CD1c-positive myeloid dendritic cell (primary cell): ENCODE measurements at regions not wholly inside any gene's neighbourhood (a gene's known extent, or its start where the extent isn't known, plus 50 kb on each side); places are given as distances from the start of the nearest gene placed in this dataset.

Source experiments
- DNase-seq: peaks from one replicate; pipeline ENCODE4 v3.0.0-alpha.2; 2016; ENCODE audit errors: extremely low spot score

- DNase-seq = no peak
Observed at GRCh38 chr5:172588380-172588779, 52.7 kb upstream of the NEURL1B start.

GRCh38 chr5:172587061-172587405 is 54.0 kb upstream of the NEURL1B start:
- no peak for DNase-seq

GRCh38 chr5:172586125-172587060 is 54.7 kb upstream of the NEURL1B start:
- no peak for DNase-seq

GRCh38 chr5:172585114-172585513 is 55.9 kb upstream of the NEURL1B start:
- DNase-seq = no peak

- DNase-seq = no peak
Observed at GRCh38 chr5:172584638-172585037, 56.4 kb upstream of the NEURL1B start.

GRCh38 chr5:172583931-172584511 is 57.0 kb upstream of the NEURL1B start:
- DNase-seq = no peak

- no peak for DNase-seq
Observed at GRCh38 chr5:172582940-172583339, 58.1 kb upstream of the NEURL1B start.

- DNase-seq = no peak
Observed at GRCh38 chr5:172581315-172581714, 59.7 kb upstream of the NEURL1B start.

GRCh38 chr5:172579403-172579990 is 61.6 kb upstream of the NEURL1B start:
- no peak for DNase-seq

GRCh38 chr5:172577267-172577909 is 63.7 kb upstream of the NEURL1B start:
- no peak for DNase-seq

- no peak for DNase-seq
Observed at GRCh38 chr5:172575816-172576545, 65.1 kb upstream of the NEURL1B start.

GRCh38 chr5:172575416-172575815 is 65.6 kb upstream of the NEURL1B start:
- no peak for DNase-seq

- no peak for DNase-seq
Observed at GRCh38 chr5:172574871-172575223, 66.2 kb upstream of the NEURL1B start.

GRCh38 chr5:172573986-172574870 is 66.8 kb upstream of the NEURL1B start:
- DNase-seq = no peak

GRCh38 chr5:172573120-172573882 is 67.8 kb upstream of the NEURL1B start:
- DNase-seq = no peak

GRCh38 chr5:172572440-172572839 is 68.6 kb upstream of the NEURL1B start:
- DNase-seq = no peak

GRCh38 chr5:172571892-172572291 is 69.2 kb upstream of the NEURL1B start:
- DNase-seq = no peak

- DNase-seq = no peak
Observed at GRCh38 chr5:172571413-172571812, 69.7 kb upstream of the NEURL1B start.

- no peak for DNase-seq
Observed at GRCh38 chr5:172570594-172571334, 70.3 kb upstream of the NEURL1B start.
